BLaER1 (cell line): ENCODE measurements at regions not wholly inside any gene's neighbourhood (a gene's known extent, or its start where the extent isn't known, plus 50 kb on each side); places are given as distances from the start of the nearest gene placed in this dataset.

ENCODE experiments used
- H3K27ac ChIP-seq: shearing (Covaris generic); formaldehyde crosslinking; 2 replicates; pipeline ENCODE4 v1.8.1; 2022
- H3K27me3 ChIP-seq: shearing (Covaris generic); formaldehyde crosslinking; 2 replicates; pipeline ENCODE4 v1.8.1; 2022
- H3K36me3 ChIP-seq: shearing (Covaris generic); formaldehyde crosslinking; 2 replicates; pipeline ENCODE4 v1.8.1; 2022
- H3K4me1 ChIP-seq: shearing (Covaris generic); formaldehyde crosslinking; 2 replicates; pipeline ENCODE4 v1.8.1; 2022
- H3K4me2 ChIP-seq: shearing (Covaris generic); formaldehyde crosslinking; 2 replicates; pipeline ENCODE4 v1.8.1; 2022
- H3K4me3 ChIP-seq: shearing (Covaris generic); formaldehyde crosslinking; 2 replicates; pipeline ENCODE4 v1.8.1; 2022
- H3K9ac ChIP-seq: shearing (Covaris generic); formaldehyde crosslinking; 2 replicates; pipeline ENCODE4 v1.8.1; 2022
- H3K9me3 ChIP-seq: shearing (Covaris generic); formaldehyde crosslinking; 2 replicates; pipeline ENCODE4 v1.8.1; 2022
- H4K20me1 ChIP-seq: shearing (Covaris generic); formaldehyde crosslinking; 2 replicates; pipeline ENCODE4 v1.8.1; 2022
- Cebpa-rat ChIP-seq: shearing (Covaris generic); IDR thresholded peaks from 2 replicates; pipeline ENCODE4 v1.8.1; 2022

GRCh38 chr15:39358441-39359041 lies 222.3 kb upstream of the THBS1 start:
- Histone ChIP-seq H3K36me3 (no peaks in the 10 kb centered on the region), H3K9me3 (no peaks in the 10 kb centered on the region), H3K4me1 (no peaks in the 10 kb centered on the region), H3K4me3 (no peak overlapping the region), H3K9ac (no peak overlapping the region), H3K27ac (no peak overlapping the region), H4K20me1 (no peaks in the 10 kb centered on the region), H3K27me3 (no peaks in the 10 kb centered on the region), H3K4me2 (no peak overlapping the region)
- no peak for TF ChIP-seq Cebpa-rat

GRCh38 chr15:39359771-39360170 lies 221.1 kb upstream of the THBS1 start:
- H3K9me3 ChIP-seq, result no peaks in the 10 kb centered on the region
- no peak for TF ChIP-seq Cebpa-rat
- no peaks in the 10 kb centered on the region for H3K27me3 ChIP-seq
- H3K36me3 ChIP-seq, result no peaks in the 10 kb centered on the region
- H3K4me3 ChIP-seq, result no peak overlapping the region
- no peaks in the 10 kb centered on the region for H4K20me1 ChIP-seq
- no peak overlapping the region for H3K27ac ChIP-seq
- no peak overlapping the region for H3K9ac ChIP-seq
- no peaks in the 10 kb centered on the region for H3K4me1 ChIP-seq
- H3K4me2 ChIP-seq, result no peak overlapping the region

- TF ChIP-seq Cebpa-rat, result no peak
- no peak overlapping the region for H3K4me3 ChIP-seq
- H3K27ac ChIP-seq, result no peak overlapping the region
- H4K20me1 ChIP-seq, result no peaks in the 10 kb centered on the region
- no peaks in the 10 kb centered on the region for H3K27me3 ChIP-seq
- no peaks in the 10 kb centered on the region for H3K9me3 ChIP-seq
- no peaks in the 10 kb centered on the region for H3K4me1 ChIP-seq
- H3K4me2 ChIP-seq, result no peak overlapping the region
- no peaks in the 10 kb centered on the region for H3K36me3 ChIP-seq
- H3K9ac ChIP-seq, result no peak overlapping the region
Observed at GRCh38 chr15:39360452-39360851, 220.4 kb upstream of the THBS1 start.

GRCh38 chr15:39361497-39361896 lies 219.4 kb upstream of the THBS1 start:
- Histone ChIP-seq H3K9me3 (no peaks in the 10 kb centered on the region), H3K4me2 (no peak overlapping the region), H3K36me3 (no peaks in the 10 kb centered on the region), H3K4me3 (no peak overlapping the region), H3K27ac (no peak overlapping the region), H3K9ac (no peak overlapping the region), H3K4me1 (no peaks in the 10 kb centered on the region), H3K27me3 (no peaks in the 10 kb centered on the region), H4K20me1 (no peaks in the 10 kb centered on the region)
- TF ChIP-seq Cebpa-rat, result no peak

GRCh38 chr15:39362821-39363561 lies 217.9 kb upstream of the THBS1 start:
- no peaks in the 10 kb centered on the region for H4K20me1 ChIP-seq
- TF ChIP-seq Cebpa-rat, result no peak
- H3K36me3 ChIP-seq, result no peaks in the 10 kb centered on the region
- H3K27me3 ChIP-seq, result no peaks in the 10 kb centered on the region
- H3K4me2 ChIP-seq, result no peak overlapping the region
- no peak overlapping the region for H3K27ac ChIP-seq
- H3K4me3 ChIP-seq, result no peak overlapping the region
- no peaks in the 10 kb centered on the region for H3K4me1 ChIP-seq
- H3K9me3 ChIP-seq, result no peaks in the 10 kb centered on the region
- no peak overlapping the region for H3K9ac ChIP-seq

- Histone ChIP-seq H4K20me1 (no peaks in the 10 kb centered on the region), H3K4me2 (no peak overlapping the region), H3K27me3 (no peaks in the 10 kb centered on the region), H3K27ac (no peak overlapping the region), H3K4me3 (no peak overlapping the region), H3K9ac (no peak overlapping the region), H3K36me3 (no peaks in the 10 kb centered on the region), H3K4me1 (no peaks in the 10 kb centered on the region), H3K9me3 (0 out of 2 replicates have a peak, but pooled peaks cover 2% of the 10 kb centered on the region)
- no peak for TF ChIP-seq Cebpa-rat
Observed at GRCh38 chr15:39363761-39364586, 216.9 kb upstream of the THBS1 start.

GRCh38 chr15:39364721-39365120 lies 216.2 kb upstream of the THBS1 start:
- Histone ChIP-seq H3K27ac (no peak overlapping the region), H4K20me1 (no peaks in the 10 kb centered on the region)
- TF ChIP-seq Cebpa-rat, result no peak

GRCh38 chr15:39365161-39365560 lies 215.7 kb upstream of the THBS1 start:
- H3K4me1 ChIP-seq, result no peaks in the 10 kb centered on the region
- no peaks in the 10 kb centered on the region for H3K36me3 ChIP-seq
- H3K9ac ChIP-seq, result no peak overlapping the region
- H3K4me3 ChIP-seq, result no peak overlapping the region
- no peak for TF ChIP-seq Cebpa-rat
- no peaks in the 10 kb centered on the region for H3K27me3 ChIP-seq
- no peak overlapping the region for H3K27ac ChIP-seq
- H3K4me2 ChIP-seq, result no peak overlapping the region
- H3K9me3 ChIP-seq, result 0 out of 2 replicates have a peak, but pooled peaks cover 6% of the 10 kb centered on the region
- H4K20me1 ChIP-seq, result no peaks in the 10 kb centered on the region

More at GRCh38 chr15:39364721-39365120, 216.2 kb upstream of the THBS1 start:
- Histone ChIP-seq H3K9me3 (0 out of 2 replicates have a peak, but pooled peaks cover 6% of the 10 kb centered on the region), H3K9ac (no peak overlapping the region), H3K36me3 (no peaks in the 10 kb centered on the region), H3K4me3 (no peak overlapping the region), H3K4me1 (no peaks in the 10 kb centered on the region), H3K4me2 (no peak overlapping the region), H3K27me3 (no peaks in the 10 kb centered on the region)

GRCh38 chr15:39365873-39366272 lies 215.0 kb upstream of the THBS1 start:
- Histone ChIP-seq H3K4me2 (no peak overlapping the region), H3K36me3 (no peaks in the 10 kb centered on the region), H3K4me3 (no peak overlapping the region), H3K27ac (no peak overlapping the region), H4K20me1 (no peaks in the 10 kb centered on the region), H3K4me1 (no peaks in the 10 kb centered on the region), H3K9ac (no peak overlapping the region), H3K9me3 (0 out of 2 replicates have a peak, but pooled peaks cover 6% of the 10 kb centered on the region), H3K27me3 (no peaks in the 10 kb centered on the region)
- TF ChIP-seq Cebpa-rat, result no peak

GRCh38 chr15:39367596-39367995 lies 213.3 kb upstream of the THBS1 start:
- no peak overlapping the region for H3K27ac ChIP-seq
- H3K27me3 ChIP-seq, result no peaks in the 10 kb centered on the region
- no peak overlapping the region for H3K9ac ChIP-seq
- H3K4me2 ChIP-seq, result no peak overlapping the region
- H3K9me3 ChIP-seq, result peaks cover 11% of the 10 kb centered on the region
- H4K20me1 ChIP-seq, result no peaks in the 10 kb centered on the region
- H3K36me3 ChIP-seq, result no peaks in the 10 kb centered on the region
- no peak overlapping the region for H3K4me3 ChIP-seq
- H3K4me1 ChIP-seq, result no peaks in the 10 kb centered on the region
- TF ChIP-seq Cebpa-rat, result no peak
